Gastroesophageal sphincter (tissue), 3 donors: ENCODE measurements at regions not wholly inside any gene's neighbourhood (a gene's known extent, or its start where the extent isn't known, plus 50 kb on each side); places are given as distances from the start of the nearest gene placed in this dataset.

Experiments used
- CTCF ChIP-seq, 4 experiments: fragments of 200-600 bp in 2 of 4; fragments of 450-650 bp in 2 of 4; sonication (generic) in 1 of 4; IDR thresholded peaks; one replicate each; pipeline ENCODE4 v1.5.1; 2017 to 2019; ENCODE audit warnings: antibody characterized with exemption in 4 of 4, mild to moderate bottlenecking in 2 of 4, moderate library complexity in 2 of 4
- POLR2AphosphoS5 ChIP-seq: sonication (generic); formaldehyde crosslinking; IDR thresholded peaks from one replicate; pipeline ENCODE4 v1.6.1; 2017; ENCODE audit warnings: antibody characterized with exemption

- TF ChIP-seq CTCF (IDR thresholded peaks at IDR 0.05) (no peak), POLR2AphosphoS5 (no peak)
These were observed 80.3 kb upstream of the GRIN2A start for GRCh38 chr16:10262377-10263132.
